ENCODE measurements at regions not wholly inside any gene's neighbourhood (a gene's known extent, or its start where the extent isn't known, plus 50 kb on each side); places are given as distances from the start of the nearest gene placed in this dataset.

DNA sequence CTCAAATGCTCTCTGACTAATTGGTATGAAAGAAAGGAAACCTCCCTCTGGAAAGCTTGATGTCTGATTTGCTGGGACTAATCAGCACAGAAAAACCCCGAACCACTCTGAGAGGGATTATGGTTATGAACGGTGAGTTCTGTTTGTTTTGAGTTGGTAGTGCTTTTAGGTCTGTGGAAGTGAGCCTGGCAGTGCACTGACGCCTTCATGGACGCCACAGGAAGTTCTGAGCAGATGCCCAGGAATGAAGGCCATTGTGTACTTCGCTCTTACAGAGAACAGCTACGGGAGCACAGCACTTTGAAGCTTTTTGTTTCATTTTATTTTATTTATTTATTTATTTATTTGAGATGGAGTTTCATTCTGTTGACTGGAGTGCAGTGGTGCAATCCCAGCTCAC, 754.1 kb downstream of the QKI start:
- DNase-seq (no peak), ATAC-seq (ENCODE audit: low read depth in 2 of 2) (no peak)
- Mint-ChIP-seq H3K27ac (no peak overlapping the region), H3K9me3 (peaks cover 0 to 5% (median 0%) of the 10 kb centered on the region in 7 donors), H3K4me1 (no peaks in the 10 kb centered on the region), H3K4me3 (no peak overlapping the region), H3K27me3 (no peaks in the 10 kb centered on the region), H3K36me3 (no peaks in the 10 kb centered on the region)

- no peak overlapping the region for H3K27ac Mint-ChIP-seq
- ATAC-seq (ENCODE audit: low read depth in 2 of 2), result no peak
- H3K9me3 Mint-ChIP-seq, result peaks cover 0 to 1% (median 0%) of the 10 kb centered on the region in 7 donors
- H3K27me3 Mint-ChIP-seq, result no peaks in the 10 kb centered on the region
- DNase-seq, result no peak
- no peaks in the 10 kb centered on the region for H3K4me1 Mint-ChIP-seq
- H3K36me3 Mint-ChIP-seq, result no peaks in the 10 kb centered on the region
- H3K4me3 Mint-ChIP-seq, result no peak overlapping the region
These were observed 753.4 kb downstream of the QKI start for GRCh38 chr6:164167873-164168405.

- no peaks in the 10 kb centered on the region for H3K27me3 Mint-ChIP-seq
- H3K4me3 Mint-ChIP-seq, result no peak overlapping the region
- no peaks in the 10 kb centered on the region for H3K36me3 Mint-ChIP-seq
- H3K4me1 Mint-ChIP-seq, result no peaks in the 10 kb centered on the region
- ATAC-seq (ENCODE audit: low read depth in 2 of 2) (no peak), DNase-seq (no peak)
- H3K27ac Mint-ChIP-seq, result no peak overlapping the region
- H3K9me3 Mint-ChIP-seq, result peaks cover 0 to 2% (median under 1%) of the 10 kb centered on the region in 7 donors
These were observed 752.5 kb downstream of the QKI start for GRCh38 chr6:164166996-164167395.

GRCh38 chr6:164166515-164166914, 752.0 kb downstream of the QKI start:
- Mint-ChIP-seq H3K27ac (no peak overlapping the region), H3K27me3 (no peaks in the 10 kb centered on the region), H3K9me3 (peaks cover 0 to 5% (median 1%) of the 10 kb centered on the region in 7 donors), H3K4me1 (no peaks in the 10 kb centered on the region), H3K36me3 (no peaks in the 10 kb centered on the region), H3K4me3 (no peak overlapping the region)
- DNase-seq, result no peak
- ATAC-seq (ENCODE audit: low read depth in 2 of 2), result no peak

DNA sequence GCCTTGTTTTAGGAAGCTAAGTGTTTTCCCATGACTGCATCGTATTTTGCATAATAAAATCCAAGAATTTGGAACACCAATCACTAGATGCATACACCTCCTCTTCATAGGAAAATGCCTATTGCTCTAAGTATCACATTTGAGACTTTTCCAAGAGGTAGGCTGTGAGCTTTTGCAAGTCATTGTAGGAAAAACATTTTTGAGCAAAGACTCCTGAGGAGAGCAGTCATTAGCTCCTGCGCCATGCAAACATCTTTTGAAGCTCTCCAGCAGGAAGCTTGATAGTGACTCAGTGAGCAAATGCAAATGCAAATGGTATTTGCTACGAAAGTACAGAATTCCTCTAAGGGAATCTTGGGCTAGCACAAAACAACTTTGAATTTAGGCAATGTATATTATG, 750.4 kb downstream of the QKI start:
- Mint-ChIP-seq H3K4me3 (no peak overlapping the region), H3K27me3 (no peaks in the 10 kb centered on the region), H3K4me1 (no peaks in the 10 kb centered on the region), H3K27ac (no peak overlapping the region), H3K9me3 (peaks cover 0 to 5% (median 2%) of the 10 kb centered on the region in 7 donors), H3K36me3 (no peaks in the 10 kb centered on the region)
- ATAC-seq (ENCODE audit: low read depth in 2 of 2) (no peak), DNase-seq (no peak)

GRCh38 chr6:164163239-164163638, 748.7 kb downstream of the QKI start:
- no peaks in the 10 kb centered on the region for H3K4me1 Mint-ChIP-seq

GRCh38 chr6:164159061-164159460, 744.5 kb downstream of the QKI start:
- peaks cover 0 to 25% (median 11%) of the 10 kb centered on the region in 7 donors for H3K9me3 Mint-ChIP-seq
- H3K27ac Mint-ChIP-seq, result no peak overlapping the region
- H3K4me3 Mint-ChIP-seq, result no peak overlapping the region
- DNase-seq, result no peak
- no peak for ATAC-seq (ENCODE audit: low read depth in 2 of 2)
- no peaks in the 10 kb centered on the region for H3K4me1 Mint-ChIP-seq
- no peaks in the 10 kb centered on the region for H3K27me3 Mint-ChIP-seq
- peaks cover 0 to 16% of the 10 kb centered on the region in 2 donors for H3K36me3 Mint-ChIP-seq

More at GRCh38 chr6:164163239-164163638, 748.7 kb downstream of the QKI start:
- DNase-seq (no peak), ATAC-seq (ENCODE audit: low read depth in 2 of 2) (no peak)
- Mint-ChIP-seq H3K4me3 (no peak overlapping the region), H3K27ac (no peak overlapping the region), H3K27me3 (no peaks in the 10 kb centered on the region), H3K36me3 (peaks cover 0 to 2% of the 10 kb centered on the region in 2 donors), H3K9me3 (peaks cover 0 to 8% (median 3%) of the 10 kb centered on the region in 7 donors)

- Mint-ChIP-seq H3K4me3 (no peak overlapping the region), H3K4me1 (no peaks in the 10 kb centered on the region), H3K27me3 (no peaks in the 10 kb centered on the region), H3K9me3 (peaks cover 0 to 25% (median 6%) of the 10 kb centered on the region in 7 donors), H3K36me3 (peaks cover 0 to 16% of the 10 kb centered on the region in 2 donors), H3K27ac (no peak overlapping the region)
- ATAC-seq (ENCODE audit: low read depth in 2 of 2) (no peak), DNase-seq (no peak)
These were observed 740.1 kb downstream of the QKI start for GRCh38 chr6:164154588-164154987.

DNA sequence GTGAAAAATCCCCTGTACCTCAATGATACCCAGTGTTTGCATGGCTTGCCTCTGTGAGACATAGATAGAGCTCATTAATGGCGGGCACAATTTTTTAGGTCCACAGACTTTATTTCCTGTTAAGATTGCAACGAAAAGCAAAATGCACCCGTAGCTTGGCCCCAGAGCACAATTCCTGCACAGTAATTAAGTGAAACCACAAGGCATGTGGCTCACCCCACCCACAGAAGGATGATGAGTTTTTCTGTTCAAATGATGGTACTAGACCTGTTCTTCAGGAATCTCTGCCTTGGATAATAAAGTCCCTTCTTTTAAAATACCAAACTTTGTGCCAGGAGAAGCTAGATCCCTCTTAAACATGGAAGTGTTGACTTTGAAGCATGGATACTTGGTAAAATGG, 738.1 kb downstream of the QKI start:
- ATAC-seq (ENCODE audit: low read depth in 2 of 2) (no peak), DNase-seq (no peak)
- Mint-ChIP-seq H3K4me3 (no peak overlapping the region), H3K36me3 (peaks cover 2 to 8% of the 10 kb centered on the region in 2 donors), H3K27me3 (no peaks in the 10 kb centered on the region), H3K4me1 (no peaks in the 10 kb centered on the region), H3K27ac (no peak overlapping the region), H3K9me3 (peaks cover 0 to 13% (median 7%) of the 10 kb centered on the region in 7 donors)

DNA sequence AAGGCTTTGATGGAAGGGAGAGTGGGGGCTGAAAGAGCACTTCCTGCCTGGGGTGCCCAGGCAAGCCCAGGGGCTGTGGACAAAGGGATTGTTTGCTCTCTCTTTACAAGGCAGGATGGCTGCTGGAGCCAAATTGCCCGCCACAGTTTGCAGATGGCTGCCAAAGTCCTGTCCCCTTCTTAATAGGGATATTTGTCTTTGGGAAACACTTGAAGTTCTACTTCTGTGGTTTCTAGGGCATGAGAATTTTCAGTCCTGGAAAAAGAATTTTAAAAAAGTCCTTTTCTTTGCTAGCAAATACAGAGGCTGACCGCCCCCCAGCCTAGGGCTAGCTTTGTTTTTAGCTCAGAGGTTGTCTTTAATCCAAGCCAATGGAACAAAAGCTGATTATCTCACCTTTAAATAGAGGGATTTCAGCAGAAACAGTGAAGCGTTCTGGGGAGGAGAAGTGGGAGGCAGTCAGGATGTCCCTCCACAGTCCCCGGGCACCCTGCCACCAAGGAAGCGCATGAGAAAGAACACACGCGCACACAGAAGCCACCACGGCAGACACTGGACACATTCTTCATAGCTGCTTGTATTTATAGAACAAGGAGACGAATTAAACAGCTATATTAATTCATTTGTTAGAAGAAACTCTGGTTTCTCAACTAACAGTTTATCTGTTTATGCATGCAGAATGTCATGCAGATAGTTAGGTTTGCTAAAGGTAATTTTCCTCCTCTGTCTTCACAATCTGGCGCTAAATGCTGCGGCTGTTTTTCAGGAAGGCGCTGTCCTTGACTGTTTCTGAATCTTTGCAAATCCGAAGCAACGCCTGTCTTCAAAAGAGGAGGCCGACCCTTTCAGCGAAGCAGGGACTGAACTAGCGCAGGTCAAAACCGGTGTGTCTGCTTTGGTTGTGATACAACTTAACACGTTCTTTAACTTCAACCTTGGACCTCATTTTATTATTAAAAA, 736.9 kb downstream of the QKI start:
- Mint-ChIP-seq H3K9me3 (peaks cover 0 to 21% (median 5%) of the 10 kb centered on the region in 7 donors), H3K27ac (peak overlapping the region in 1 of 6 donors; percentile 45), H3K36me3 (peaks cover 0 to 4% of the 10 kb centered on the region in 2 donors), H3K4me3 (no peak overlapping the region), H3K27me3 (no peaks in the 10 kb centered on the region), H3K4me1 (no peaks in the 10 kb centered on the region)
- DNase-seq (no peak), ATAC-seq (ENCODE audit: low read depth in 2 of 2) (no peak)

- Mint-ChIP-seq H3K9me3 (peaks cover 0 to 20% (median 5%) of the 10 kb centered on the region in 7 donors), H3K4me3 (no peak overlapping the region), H3K27ac (no peak overlapping the region), H3K36me3 (peaks cover 0 to 4% of the 10 kb centered on the region in 2 donors), H3K4me1 (no peaks in the 10 kb centered on the region), H3K27me3 (no peaks in the 10 kb centered on the region)
- DNase-seq (no peak), ATAC-seq (ENCODE audit: low read depth in 2 of 2) (no peak)
These were observed 735.7 kb downstream of the QKI start for GRCh38 chr6:164150232-164150631.

GRCh38 chr6:164148788-164149187, 734.3 kb downstream of the QKI start:
- H3K36me3 Mint-ChIP-seq, result peaks cover 0 to 4% of the 10 kb centered on the region in 2 donors
- no peaks in the 10 kb centered on the region for H3K27me3 Mint-ChIP-seq
- H3K27ac Mint-ChIP-seq, result peak overlapping the region in 1 of 6 donors; percentile 76
- H3K4me3 Mint-ChIP-seq, result no peak overlapping the region
- H3K9me3 Mint-ChIP-seq, result peaks cover 0 to 15% (median 4%) of the 10 kb centered on the region in 7 donors
- no peaks in the 10 kb centered on the region for H3K4me1 Mint-ChIP-seq
- DNase-seq (no peak), ATAC-seq (ENCODE audit: low read depth in 2 of 2) (no peak)

DNA sequence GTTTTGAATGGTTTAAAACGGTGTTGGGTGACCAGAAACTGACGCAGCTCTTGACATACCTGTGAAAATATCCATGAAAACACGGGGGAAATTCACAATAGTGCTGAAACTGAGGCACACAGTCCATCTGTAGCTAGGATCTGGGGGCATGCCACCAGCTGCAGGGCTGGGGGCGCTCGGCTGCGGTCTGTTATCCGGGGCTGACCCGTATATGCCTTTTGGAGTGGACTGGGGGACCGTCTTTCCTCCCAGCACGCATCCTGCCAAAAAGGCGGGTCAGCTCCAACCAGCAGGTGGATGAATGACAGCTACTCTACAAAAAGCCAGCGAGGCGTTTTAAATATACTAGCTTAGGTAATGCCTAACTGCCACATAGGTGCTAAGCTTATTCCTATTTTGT, 729.8 kb downstream of the QKI start:
- Mint-ChIP-seq H3K4me1 (no peaks in the 10 kb centered on the region), H3K36me3 (peaks cover 0 to 4% of the 10 kb centered on the region in 2 donors), H3K27ac (no peak overlapping the region), H3K9me3 (peaks cover 0 to 15% (median 4%) of the 10 kb centered on the region in 7 donors), H3K27me3 (no peaks in the 10 kb centered on the region), H3K4me3 (no peak overlapping the region)
- ATAC-seq (ENCODE audit: low read depth in 2 of 2) (no peak), DNase-seq (no peak)

DNA sequence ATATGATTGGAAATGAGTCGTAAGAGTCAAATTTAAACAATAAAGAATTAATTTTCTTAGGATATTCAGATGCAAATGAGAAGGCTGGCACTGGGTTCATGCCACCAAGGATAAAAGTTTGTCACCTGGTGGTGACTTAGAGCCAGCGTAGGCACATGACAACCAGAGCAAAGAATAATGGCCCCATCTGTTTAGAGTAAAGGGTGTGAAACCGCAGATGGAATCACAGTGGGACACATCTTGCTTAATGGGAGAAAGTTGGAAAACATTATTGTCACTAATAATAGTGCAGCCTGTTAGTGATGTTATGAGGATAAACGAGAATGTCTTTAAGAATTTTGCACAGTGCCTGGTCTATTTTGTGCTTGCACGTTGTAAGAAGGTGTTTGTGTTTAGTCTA, 727.8 kb downstream of the QKI start:
- ATAC-seq (ENCODE audit: low read depth in 2 of 2), result no peak
- no peak for DNase-seq
- Mint-ChIP-seq H3K36me3 (no peaks in the 10 kb centered on the region), H3K27ac (no peak overlapping the region), H3K9me3 (peaks cover 0 to 12% (median 0%) of the 10 kb centered on the region in 7 donors), H3K4me1 (no peaks in the 10 kb centered on the region), H3K4me3 (no peak overlapping the region), H3K27me3 (no peaks in the 10 kb centered on the region)
